Neuron (in vitro differentiated cells): ENCODE measurements at regions not wholly inside any gene's neighbourhood (a gene's known extent, or its start where the extent isn't known, plus 50 kb on each side); places are given as distances from the start of the nearest gene placed in this dataset.
"Not testable (repeated sequence)": the region's sequence is repeated elsewhere in the genome, so short reads cannot be mapped to it uniquely, and the experiment has no call there.

Experiments
- H2AFZ ChIP-seq: one replicate; pipeline ENCODE4 v1.6.1; 2013; ENCODE audit warnings: low read depth, mild to moderate bottlenecking, inconsistent platforms, low read length, moderate library complexity
- H3K27me3 ChIP-seq: one replicate; pipeline ENCODE4 v1.6.1; 2013; ENCODE audit warnings: low read length; ENCODE audit not compliant: insufficient read depth
- H3K36me3 ChIP-seq: one replicate; pipeline ENCODE4 v1.6.1; 2013; ENCODE audit warnings: low read length; ENCODE audit not compliant: insufficient read depth
- H3K4me1 ChIP-seq: one replicate; pipeline ENCODE4 v1.6.1; 2013; ENCODE audit warnings: low read length; ENCODE audit not compliant: insufficient read depth
- H3K4me3 ChIP-seq: 2 replicates; pipeline ENCODE4 v1.5.1; 2013; ENCODE audit warnings: mild to moderate bottlenecking, low read length, moderate library complexity
- H3K9me3 ChIP-seq: one replicate; pipeline ENCODE4 v1.6.1; 2013; ENCODE audit warnings: low read length

DNA sequence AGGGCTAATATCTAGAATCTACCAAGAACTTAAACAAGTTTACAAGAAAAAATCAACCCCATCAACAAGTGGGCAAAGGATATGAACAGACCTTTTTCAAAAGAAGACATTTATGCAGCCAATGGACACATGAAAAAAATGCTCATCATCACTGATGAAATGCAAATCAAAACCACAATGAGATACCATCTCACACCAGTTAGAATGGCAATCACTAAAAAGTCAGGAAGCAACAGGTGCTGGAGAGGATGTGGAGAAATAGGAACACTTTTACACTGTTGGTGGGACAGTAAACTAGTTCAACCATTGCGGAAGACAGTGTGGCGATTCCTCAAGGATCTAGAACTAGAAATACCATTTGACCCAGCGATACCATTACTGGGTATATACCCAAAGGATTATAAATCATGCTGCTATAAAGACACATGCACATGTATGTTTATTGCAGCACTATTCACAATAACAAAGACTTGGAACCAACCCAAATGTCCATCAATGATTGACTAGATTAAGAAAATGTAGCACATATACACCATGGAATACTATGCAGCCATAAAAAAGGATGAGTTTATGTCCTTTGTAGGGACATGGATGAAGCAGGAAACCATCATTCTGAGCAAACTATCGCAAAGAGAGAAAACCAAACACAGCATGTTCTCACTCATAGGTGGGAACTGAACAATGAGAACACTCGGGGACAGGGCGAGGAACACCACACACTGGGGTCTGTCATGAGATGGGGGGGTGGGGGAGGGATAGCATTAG, 1267.9 kb upstream of the ZEB2 start:
- H3K4me1 ChIP-seq, H3K4me3 ChIP-seq, H3K9me3 ChIP-seq: not testable (repeated sequence)

DNA sequence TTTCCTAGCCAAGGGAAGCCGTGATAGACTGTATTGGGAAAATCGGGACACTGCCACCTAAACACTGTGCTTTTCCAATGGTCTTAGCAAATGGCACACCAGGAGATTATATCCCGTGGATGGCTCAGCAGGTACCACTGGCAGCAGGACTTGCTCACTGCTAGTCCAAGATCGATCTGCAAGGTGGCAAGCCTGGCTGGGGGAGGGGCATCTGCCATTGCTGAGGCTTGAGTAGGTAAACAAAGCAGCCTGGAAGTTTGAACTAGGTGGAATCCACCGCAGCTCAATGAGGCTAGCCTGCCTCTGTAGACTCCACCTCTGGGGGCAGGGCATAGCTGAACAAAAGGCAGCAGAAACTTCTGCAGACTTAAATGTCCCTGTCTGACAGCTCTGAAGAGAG, 1262.7 kb upstream of the ZEB2 start:
- H3K9me3 ChIP-seq, H3K36me3 ChIP-seq, H2AFZ ChIP-seq, H3K27me3 ChIP-seq, H3K4me3 ChIP-seq, H3K4me1 ChIP-seq: not testable (repeated sequence)

More for the DNA sequence above, 1267.9 kb upstream of the ZEB2 start:
- H3K36me3 ChIP-seq, H2AFZ ChIP-seq, H3K27me3 ChIP-seq: not testable (repeated sequence)

DNA sequence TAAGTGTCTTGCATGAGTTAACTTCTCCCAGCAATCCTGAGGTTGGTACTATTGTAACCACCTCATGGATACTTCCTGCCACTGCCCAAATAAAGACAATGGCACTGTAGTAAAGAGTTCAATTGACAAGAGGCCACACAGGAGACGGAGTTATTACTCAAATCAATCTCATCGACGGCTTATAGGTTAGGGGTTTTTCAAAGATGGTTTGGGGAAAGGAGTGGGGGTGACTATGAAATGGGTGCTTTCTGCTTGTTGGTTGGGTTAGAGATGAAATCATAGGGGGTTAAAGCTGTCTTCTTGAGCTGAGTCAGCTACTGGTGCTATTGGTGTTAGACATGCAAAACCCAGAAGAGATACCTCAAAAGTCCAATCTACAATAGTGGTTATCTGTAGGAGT, 1258.0 kb upstream of the ZEB2 start:
- H2AFZ ChIP-seq, result no peak overlapping the region
- H3K9me3 ChIP-seq, result peaks cover 2% of the 10 kb centered on the region
- H3K27me3 ChIP-seq, result no peaks in the 10 kb centered on the region
- no peaks in the 10 kb centered on the region for H3K36me3 ChIP-seq
- H3K4me3 ChIP-seq, result no peak overlapping the region
- H3K4me1 ChIP-seq, result no peaks in the 10 kb centered on the region

DNA sequence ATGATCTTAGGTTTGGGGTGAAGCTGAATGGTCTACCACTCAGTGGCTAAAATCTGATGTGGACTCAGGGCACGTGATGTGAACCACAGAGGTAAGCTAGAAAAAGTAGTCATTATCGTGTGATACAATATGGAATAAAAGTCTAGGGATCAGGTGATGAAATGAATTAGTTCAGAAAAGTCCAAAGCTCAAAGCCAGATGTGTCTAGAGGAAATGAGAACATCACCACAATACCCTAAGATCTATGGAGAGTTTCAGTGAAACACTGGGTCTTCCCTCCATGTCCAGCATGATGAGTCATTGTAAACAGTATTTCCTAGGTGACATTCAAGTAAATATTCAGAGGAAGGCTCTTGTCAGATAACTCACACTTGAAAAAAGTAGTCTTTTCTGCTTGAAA, 1257.4 kb upstream of the ZEB2 start:
- no peaks in the 10 kb centered on the region for H3K36me3 ChIP-seq
- H3K27me3 ChIP-seq, result no peaks in the 10 kb centered on the region
- no peak overlapping the region for H3K4me3 ChIP-seq
- H2AFZ ChIP-seq, result no peak overlapping the region
- no peaks in the 10 kb centered on the region for H3K4me1 ChIP-seq
- no peaks in the 10 kb centered on the region for H3K9me3 ChIP-seq

DNA sequence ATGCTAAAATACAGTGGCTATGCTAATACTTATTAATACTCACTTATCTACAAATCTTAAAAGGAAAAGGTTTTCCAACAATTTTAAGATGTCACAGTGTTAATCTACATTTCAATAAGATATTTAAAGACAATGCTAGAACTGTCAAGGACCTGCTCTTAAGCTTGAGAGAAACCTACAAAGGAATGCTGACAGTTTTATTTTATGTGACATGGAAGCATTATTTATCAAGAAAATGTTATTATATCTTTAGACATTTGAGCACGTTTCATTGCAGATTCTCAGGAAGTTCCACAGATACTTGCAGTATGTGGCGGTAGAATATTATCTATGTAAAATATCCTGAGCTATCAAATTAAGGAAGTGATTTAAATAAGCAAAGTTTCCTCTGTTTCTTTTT, 1255.7 kb upstream of the ZEB2 start:
- no peaks in the 10 kb centered on the region for H3K36me3 ChIP-seq
- H3K4me3 ChIP-seq, result no peak overlapping the region
- no peaks in the 10 kb centered on the region for H3K27me3 ChIP-seq
- no peak overlapping the region for H2AFZ ChIP-seq
- H3K4me1 ChIP-seq, result no peaks in the 10 kb centered on the region
- no peaks in the 10 kb centered on the region for H3K9me3 ChIP-seq

DNA sequence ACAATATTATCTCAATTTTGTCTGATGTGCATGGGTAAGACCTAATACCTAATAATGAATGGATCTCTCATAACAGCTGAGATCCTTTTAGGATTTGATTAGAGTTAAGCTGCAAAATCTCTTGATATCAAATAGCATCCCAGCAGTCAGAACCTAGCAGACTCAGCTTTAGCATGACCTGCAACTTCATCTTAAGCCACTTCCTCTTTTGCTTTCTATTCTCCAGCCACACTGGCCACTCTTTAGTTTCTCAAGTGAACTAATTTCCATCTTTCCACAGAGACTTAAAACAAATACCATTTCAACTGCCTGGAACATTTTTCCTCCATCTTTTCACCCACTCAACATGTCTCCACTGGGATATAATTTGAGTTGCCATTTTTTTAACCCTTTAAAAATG, 1251.6 kb upstream of the ZEB2 start:
- no peak overlapping the region for H3K4me3 ChIP-seq
- no peaks in the 10 kb centered on the region for H3K27me3 ChIP-seq
- no peaks in the 10 kb centered on the region for H3K36me3 ChIP-seq
- H2AFZ ChIP-seq, result peak overlapping the region; percentile 36
- H3K4me1 ChIP-seq, result no peaks in the 10 kb centered on the region
- no peaks in the 10 kb centered on the region for H3K9me3 ChIP-seq

DNA sequence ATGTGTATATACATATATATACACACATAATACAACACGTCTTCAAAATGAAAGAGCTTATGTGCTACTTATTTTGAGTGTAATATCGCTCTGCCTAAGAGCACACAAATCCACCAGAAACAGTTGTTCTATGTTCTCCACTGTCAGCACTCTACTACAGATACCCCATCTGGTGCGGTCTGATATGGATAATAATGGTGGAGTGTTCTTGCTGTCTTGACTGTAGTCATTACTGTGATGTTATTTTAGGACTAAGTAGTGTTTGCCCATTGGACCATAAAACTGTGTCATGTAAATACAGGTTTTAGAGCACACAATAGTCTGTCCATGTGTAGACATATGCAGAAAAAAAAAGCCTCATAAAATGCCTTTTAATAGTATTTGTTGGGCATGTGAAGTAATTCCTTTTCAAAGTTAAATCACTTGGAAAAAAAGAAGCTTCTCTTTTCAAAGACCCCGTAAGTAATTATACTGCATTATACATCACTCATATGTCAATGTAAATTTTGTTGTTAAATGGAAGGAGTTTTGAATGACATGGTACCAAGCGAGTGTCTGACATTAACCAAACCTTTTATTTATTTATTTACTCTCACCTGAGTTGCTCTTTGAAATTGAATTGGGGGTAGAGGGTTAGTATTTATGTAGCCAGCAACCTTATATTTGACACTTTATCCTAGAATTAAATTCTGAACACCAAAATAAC, 1249.2 kb upstream of the ZEB2 start:
- no peaks in the 10 kb centered on the region for H3K9me3 ChIP-seq
- H3K4me3 ChIP-seq, result no peak overlapping the region
- H3K36me3 ChIP-seq, result no peaks in the 10 kb centered on the region
- no peak overlapping the region for H2AFZ ChIP-seq
- no peaks in the 10 kb centered on the region for H3K27me3 ChIP-seq
- no peaks in the 10 kb centered on the region for H3K4me1 ChIP-seq

DNA sequence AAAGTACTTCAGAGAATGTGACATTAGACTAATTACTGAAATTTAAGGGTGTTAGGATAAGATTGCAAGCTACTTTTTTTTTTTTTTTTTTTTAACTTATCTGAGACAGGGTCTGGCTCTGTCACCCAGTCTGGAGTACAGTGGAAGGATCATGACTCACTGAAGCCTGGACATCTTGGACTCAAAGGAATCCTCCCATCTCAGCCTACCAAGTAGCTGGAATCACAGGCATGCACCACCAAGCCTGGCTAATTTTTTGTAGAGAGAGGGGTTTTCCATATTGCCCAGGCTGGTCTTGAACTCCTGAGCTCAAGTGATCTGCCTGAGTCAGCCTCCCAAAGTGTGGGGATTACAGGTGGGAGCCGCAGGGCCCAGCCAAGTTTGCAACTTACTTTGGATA, 1246.0 kb upstream of the ZEB2 start:
- Histone ChIP-seq H3K36me3 (no peaks in the 10 kb centered on the region), H3K9me3 (no peaks in the 10 kb centered on the region), H3K27me3 (no peaks in the 10 kb centered on the region), H3K4me3 (no peak overlapping the region), H3K4me1 (peaks cover under 1% of the 10 kb centered on the region), H2AFZ (no peak overlapping the region)

DNA sequence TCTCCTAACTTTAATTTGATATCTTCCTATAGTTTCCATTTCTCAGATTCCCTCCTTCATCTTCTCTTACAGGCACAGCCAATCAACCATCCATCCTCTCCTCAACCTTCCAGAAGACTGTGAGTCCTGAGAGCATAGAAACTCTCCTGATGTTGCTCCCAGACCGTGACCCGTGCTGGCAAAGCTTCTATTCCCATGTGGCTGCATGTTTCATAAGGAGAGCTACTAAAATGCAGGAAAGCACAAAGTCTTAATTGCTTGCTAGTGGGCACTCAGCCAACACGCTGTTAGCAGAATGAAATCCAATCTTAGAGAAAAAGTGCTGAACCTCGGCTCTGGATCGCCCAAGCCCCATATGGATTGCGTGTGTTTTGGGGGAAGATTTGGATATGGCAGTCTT, 1244.7 kb upstream of the ZEB2 start:
- Histone ChIP-seq H3K9me3 (no peaks in the 10 kb centered on the region), H3K27me3 (no peaks in the 10 kb centered on the region), H3K4me1 (peaks cover 7% of the 10 kb centered on the region), H3K36me3 (no peaks in the 10 kb centered on the region), H2AFZ (no peak overlapping the region), H3K4me3 (no peak overlapping the region)

DNA sequence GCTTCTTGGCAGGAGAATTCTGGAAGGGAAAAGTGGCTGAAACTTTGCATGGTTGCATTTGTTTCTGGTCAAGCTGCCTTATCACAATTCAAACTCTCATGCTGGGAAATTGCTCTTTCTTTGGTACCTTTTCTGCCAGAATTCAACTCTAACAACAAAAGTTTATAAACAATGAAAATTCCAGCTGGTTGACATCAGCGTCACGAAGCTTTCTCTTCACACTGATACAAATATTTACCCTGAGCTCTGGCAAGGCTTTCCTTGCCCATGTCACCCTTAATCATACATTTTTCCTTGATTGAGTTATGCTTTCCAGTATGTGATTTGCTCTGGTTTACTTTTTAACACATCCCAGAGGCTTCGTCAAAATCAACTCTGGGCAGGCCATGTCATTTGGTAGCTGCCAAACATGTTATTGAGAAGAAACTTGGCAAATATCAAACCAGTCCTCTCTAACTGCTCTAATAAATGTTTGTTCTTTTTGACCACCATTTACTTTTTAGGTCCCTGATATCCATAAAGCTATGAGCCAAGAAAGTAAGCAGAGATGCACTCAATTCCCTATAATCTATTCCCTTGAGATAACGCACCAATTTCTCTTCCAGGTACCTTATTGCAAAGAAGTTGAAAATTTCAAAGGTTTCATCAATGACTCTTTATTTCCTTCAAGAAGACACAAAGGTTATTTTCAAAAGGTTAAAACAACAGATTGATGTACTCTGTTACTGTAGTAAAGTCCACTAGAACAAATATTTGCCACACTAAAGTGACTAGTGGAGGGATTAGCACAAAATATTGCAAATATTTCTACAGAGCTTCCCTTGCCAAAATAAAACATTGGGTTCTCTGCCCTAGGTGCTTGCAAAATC, 1241.1 kb upstream of the ZEB2 start:
- Histone ChIP-seq H3K4me3 (no peak overlapping the region), H3K4me1 (peaks cover 10% of the 10 kb centered on the region), H3K9me3 (no peaks in the 10 kb centered on the region), H3K27me3 (no peaks in the 10 kb centered on the region), H3K36me3 (no peaks in the 10 kb centered on the region), H2AFZ (no peak overlapping the region)

DNA sequence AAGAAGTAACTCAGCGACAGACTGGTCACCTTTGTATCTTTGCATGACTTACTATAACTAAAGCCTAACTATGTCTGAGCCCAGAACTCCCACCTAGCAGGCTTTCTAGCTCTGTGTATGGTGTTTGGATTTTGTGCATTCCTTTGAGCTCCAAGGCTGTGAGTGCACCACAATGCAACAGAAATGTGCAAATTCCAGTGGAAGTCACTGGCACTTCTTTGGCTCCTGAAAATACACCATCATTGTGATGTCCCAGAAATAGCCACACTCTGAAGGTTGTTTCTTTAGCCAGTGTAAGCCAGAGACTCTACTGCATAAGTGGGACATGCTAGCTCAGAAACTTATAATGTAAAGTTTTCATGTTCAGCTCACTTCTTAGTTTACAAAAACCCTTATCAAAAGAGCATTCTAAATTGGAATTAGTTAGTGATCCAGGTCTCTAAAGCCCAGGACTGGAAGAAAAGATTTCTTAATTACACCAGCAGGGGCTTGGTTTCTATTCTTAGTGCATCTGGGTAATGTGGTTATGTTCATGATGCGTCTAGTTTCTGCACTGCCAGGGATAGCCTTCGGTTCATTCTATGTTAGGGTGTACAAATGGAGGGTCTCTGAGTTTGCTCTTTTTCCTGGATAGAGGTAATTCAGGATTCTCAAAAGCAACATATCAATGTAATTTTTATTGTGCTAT, 1239.5 kb upstream of the ZEB2 start:
- Histone ChIP-seq H3K9me3 (no peaks in the 10 kb centered on the region), H3K4me3 (no peak overlapping the region), H3K27me3 (no peaks in the 10 kb centered on the region), H3K4me1 (peaks cover 10% of the 10 kb centered on the region), H2AFZ (no peak overlapping the region), H3K36me3 (no peaks in the 10 kb centered on the region)

DNA sequence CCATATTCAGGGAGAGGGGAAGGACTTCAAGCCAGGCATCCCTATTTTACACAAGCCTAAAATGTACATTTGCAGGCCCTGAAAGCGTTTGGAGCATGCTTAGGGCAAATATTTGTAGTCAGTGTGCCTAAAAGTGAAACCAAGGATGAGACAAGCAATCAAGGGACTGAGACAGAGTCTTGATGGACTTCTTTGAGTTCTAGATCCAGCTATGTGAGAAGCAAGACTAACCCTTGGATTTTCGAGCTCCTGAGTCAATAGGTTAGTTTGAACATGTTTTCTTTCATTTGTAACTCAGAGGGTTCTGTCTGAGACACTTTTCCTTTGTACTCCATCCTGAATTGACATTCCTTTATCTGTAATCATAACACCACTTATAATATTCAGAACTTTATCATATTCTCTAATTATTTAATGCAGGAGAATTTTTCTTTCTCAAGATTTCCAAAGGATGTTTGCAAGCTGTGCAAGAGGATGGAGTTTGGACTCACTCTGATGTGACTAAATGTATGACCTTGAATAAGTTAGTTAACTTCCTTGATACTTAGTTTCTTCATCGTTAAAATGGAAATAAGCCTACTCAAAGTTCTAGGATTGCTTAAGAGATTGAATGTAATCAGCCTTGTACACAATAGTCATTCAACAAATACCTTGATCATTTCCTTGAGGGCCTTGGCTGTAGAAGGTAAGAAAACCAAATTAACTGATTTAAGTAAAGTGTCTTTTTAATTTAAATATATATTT, 1237.8 kb upstream of the ZEB2 start:
- peaks cover 18% of the 10 kb centered on the region for H3K4me1 ChIP-seq
- H3K4me3 ChIP-seq, result no peak overlapping the region
- no peaks in the 10 kb centered on the region for H3K27me3 ChIP-seq
- H3K9me3 ChIP-seq, result no peaks in the 10 kb centered on the region
- H3K36me3 ChIP-seq, result no peaks in the 10 kb centered on the region
- H2AFZ ChIP-seq, result no peak overlapping the region
